ENCODE measurements at regions not wholly inside any gene's neighbourhood (a gene's known extent, or its start where the extent isn't known, plus 50 kb on each side); places are given as distances from the start of the nearest gene placed in this dataset.

GRCh38 chr1:79396901-79397300 is 390.4 kb upstream of the ADGRL4 start:
- no peak for TF ChIP-seq CTCF (IDR thresholded peaks at IDR 0.05; ENCODE audit: borderline replicate concordance, insufficient read depth, low read depth, low read length)
- no peak overlapping the region for H3K4me3 ChIP-seq (ENCODE audit: low read depth, low read length)

GRCh38 chr1:79388694-79389361 is 382.3 kb upstream of the ADGRL4 start:
- TF ChIP-seq CTCF (IDR thresholded peaks at IDR 0.05; ENCODE audit: borderline replicate concordance, insufficient read depth, low read depth, low read length) = no peak
- no peak overlapping the region for H3K4me3 ChIP-seq (ENCODE audit: low read depth, low read length)

- H3K4me3 ChIP-seq (ENCODE audit: low read depth, low read length) = no peak overlapping the region
- TF ChIP-seq CTCF (IDR thresholded peaks at IDR 0.05; ENCODE audit: borderline replicate concordance, insufficient read depth, low read depth, low read length) = no peak
Observed at GRCh38 chr1:79386730-79387129, 380.2 kb upstream of the ADGRL4 start.

GRCh38 chr1:79380078-79380477 is 373.5 kb upstream of the ADGRL4 start:
- no peak for TF ChIP-seq CTCF (IDR thresholded peaks at IDR 0.05; ENCODE audit: borderline replicate concordance, insufficient read depth, low read depth, low read length)
- H3K4me3 ChIP-seq (ENCODE audit: low read depth, low read length) = no peak overlapping the region

- no peak for TF ChIP-seq CTCF (IDR thresholded peaks at IDR 0.05; ENCODE audit: borderline replicate concordance, insufficient read depth, low read depth, low read length)
- H3K4me3 ChIP-seq (ENCODE audit: low read depth, low read length) = no peak overlapping the region
Observed at GRCh38 chr1:79376106-79376505, 369.6 kb upstream of the ADGRL4 start.

- TF ChIP-seq CTCF (IDR thresholded peaks at IDR 0.05; ENCODE audit: borderline replicate concordance, insufficient read depth, low read depth, low read length) = no peak
- no peak overlapping the region for H3K4me3 ChIP-seq (ENCODE audit: low read depth, low read length)
Observed at GRCh38 chr1:79375352-79375751, 368.8 kb upstream of the ADGRL4 start.

- H3K4me3 ChIP-seq (ENCODE audit: low read depth, low read length) = no peak overlapping the region
Observed at GRCh38 chr1:79374397-79374796, 367.9 kb upstream of the ADGRL4 start.

More at GRCh38 chr1:79374397-79374796, 367.9 kb upstream of the ADGRL4 start:
- TF ChIP-seq CTCF (IDR thresholded peaks at IDR 0.05; ENCODE audit: borderline replicate concordance, insufficient read depth, low read depth, low read length) = no peak

Measured in GM12875 (cell line).